C4-2B (cell line): ENCODE measurements at regions not wholly inside any gene's neighbourhood (a gene's known extent, or its start where the extent isn't known, plus 50 kb on each side); places are given as distances from the start of the nearest gene placed in this dataset.

Experiments
- H3K27ac ChIP-seq: fragments of 450-650 bp; 2 replicates; pipeline ENCODE4 v1.5.1; 2017
- ZFX ChIP-seq: fragments of 450-650 bp; IDR thresholded peaks from 2 replicates; pipeline ENCODE4 v1.6.1; 2017
- TF ChIP-seq, protein P1 (sequence below): fragments of 450-650 bp; conservative IDR thresholded peaks from 2 replicates; pipeline ENCODE4 v1.5.1; 2017; ENCODE audit warnings: mild to moderate bottlenecking

DNA sequence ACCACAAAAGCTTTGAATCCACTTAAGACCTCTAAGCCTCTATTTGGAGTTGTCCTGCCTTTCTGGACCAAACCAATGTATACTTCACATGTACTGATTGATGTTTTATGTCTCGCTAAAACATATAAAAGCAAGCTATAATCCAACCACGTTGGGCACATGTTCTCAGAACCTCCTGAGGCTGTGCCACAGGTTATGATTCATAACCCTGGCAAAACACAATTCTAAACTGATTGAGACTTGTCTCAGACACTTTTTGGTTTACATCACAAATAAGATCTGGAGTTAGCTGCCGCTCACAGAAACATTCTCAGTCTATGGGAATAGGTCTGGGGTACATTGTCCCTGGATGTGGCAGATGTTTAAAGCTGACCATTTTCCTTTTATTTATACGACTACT is 53.4 kb upstream of the EPHA6 start:
- no peak overlapping the region for H3K27ac ChIP-seq
- TF ChIP-seq, protein P1, sequence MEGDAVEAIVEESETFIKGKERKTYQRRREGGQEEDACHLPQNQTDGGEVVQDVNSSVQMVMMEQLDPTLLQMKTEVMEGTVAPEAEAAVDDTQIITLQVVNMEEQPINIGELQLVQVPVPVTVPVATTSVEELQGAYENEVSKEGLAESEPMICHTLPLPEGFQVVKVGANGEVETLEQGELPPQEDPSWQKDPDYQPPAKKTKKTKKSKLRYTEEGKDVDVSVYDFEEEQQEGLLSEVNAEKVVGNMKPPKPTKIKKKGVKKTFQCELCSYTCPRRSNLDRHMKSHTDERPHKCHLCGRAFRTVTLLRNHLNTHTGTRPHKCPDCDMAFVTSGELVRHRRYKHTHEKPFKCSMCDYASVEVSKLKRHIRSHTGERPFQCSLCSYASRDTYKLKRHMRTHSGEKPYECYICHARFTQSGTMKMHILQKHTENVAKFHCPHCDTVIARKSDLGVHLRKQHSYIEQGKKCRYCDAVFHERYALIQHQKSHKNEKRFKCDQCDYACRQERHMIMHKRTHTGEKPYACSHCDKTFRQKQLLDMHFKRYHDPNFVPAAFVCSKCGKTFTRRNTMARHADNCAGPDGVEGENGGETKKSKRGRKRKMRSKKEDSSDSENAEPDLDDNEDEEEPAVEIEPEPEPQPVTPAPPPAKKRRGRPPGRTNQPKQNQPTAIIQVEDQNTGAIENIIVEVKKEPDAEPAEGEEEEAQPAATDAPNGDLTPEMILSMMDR = no peak
- TF ChIP-seq ZFX = no peak
